ENCODE measurements at regions not wholly inside any gene's neighbourhood (a gene's known extent, or its start where the extent isn't known, plus 50 kb on each side); places are given as distances from the start of the nearest gene placed in this dataset.
"Not testable (repeated sequence)": the region's sequence is repeated elsewhere in the genome, so short reads cannot be mapped to it uniquely, and the experiment has no call there.

GRCh38 chr21:35178098-35178497 is 129.0 kb upstream of the RUNX1 start:
- no peak for DNase-seq (ENCODE audit: low read depth in 4 of 4, low spot score in 3 of 4)

GRCh38 chr21:35172231-35172630 is 123.1 kb upstream of the RUNX1 start:
- DNase-seq (ENCODE audit: low read depth in 4 of 4, low spot score in 3 of 4): no peak

- no peak for DNase-seq (ENCODE audit: low read depth in 4 of 4, low spot score in 3 of 4)
These were observed 122.3 kb upstream of the RUNX1 start for GRCh38 chr21:35171385-35171784.

GRCh38 chr21:35170818-35171217 is 121.7 kb upstream of the RUNX1 start:
- DNase-seq (ENCODE audit: low read depth in 4 of 4, low spot score in 3 of 4): no peak

- DNase-seq (ENCODE audit: low read depth in 4 of 4, low spot score in 3 of 4): no peak
These were observed 121.1 kb upstream of the RUNX1 start for GRCh38 chr21:35170244-35170643.

- no peak for DNase-seq (ENCODE audit: low read depth in 4 of 4, low spot score in 3 of 4)
These were observed 120.5 kb upstream of the RUNX1 start for GRCh38 chr21:35169574-35169973.

GRCh38 chr21:35168735-35169134 is 119.6 kb upstream of the RUNX1 start:
- DNase-seq (ENCODE audit: low read depth in 4 of 4, low spot score in 3 of 4): no peak

- DNase-seq (ENCODE audit: low read depth in 4 of 4, low spot score in 3 of 4): no peak
These were observed 115.9 kb upstream of the RUNX1 start for GRCh38 chr21:35164971-35165483.

GRCh38 chr21:35164380-35164779 is 115.3 kb upstream of the RUNX1 start:
- no peak for DNase-seq (ENCODE audit: low read depth in 4 of 4, low spot score in 3 of 4)

GRCh38 chr21:35163411-35163810 is 114.3 kb upstream of the RUNX1 start:
- DNase-seq (ENCODE audit: low read depth in 4 of 4, low spot score in 3 of 4): no peak

- no peak for DNase-seq (ENCODE audit: low read depth in 4 of 4, low spot score in 3 of 4)
These were observed 113.7 kb upstream of the RUNX1 start for GRCh38 chr21:35162831-35163230.

- DNase-seq (ENCODE audit: low read depth in 4 of 4, low spot score in 3 of 4): no peak
These were observed 110.8 kb upstream of the RUNX1 start for GRCh38 chr21:35159881-35160280.

- DNase-seq (ENCODE audit: low read depth in 4 of 4, low spot score in 3 of 4): not testable (repeated sequence)
These were observed 108.3 kb upstream of the RUNX1 start for GRCh38 chr21:35157374-35157773.

GRCh38 chr21:35156293-35157278 is 107.5 kb upstream of the RUNX1 start:
- no peak for DNase-seq (ENCODE audit: low read depth in 4 of 4, low spot score in 3 of 4)

GRCh38 chr21:35154788-35155187 is 105.7 kb upstream of the RUNX1 start:
- DNase-seq (ENCODE audit: low read depth in 4 of 4, low spot score in 3 of 4): no peak

- DNase-seq (ENCODE audit: low read depth in 4 of 4, low spot score in 3 of 4): no peak
These were observed 104.6 kb upstream of the RUNX1 start for GRCh38 chr21:35153671-35154070.

- no peak for DNase-seq (ENCODE audit: low read depth in 4 of 4, low spot score in 3 of 4)
These were observed 101.6 kb upstream of the RUNX1 start for GRCh38 chr21:35150562-35151226.

GRCh38 chr21:35149698-35150097 is 100.6 kb upstream of the RUNX1 start:
- no peak for DNase-seq (ENCODE audit: low read depth in 4 of 4, low spot score in 3 of 4)

- no peak for DNase-seq (ENCODE audit: low read depth in 4 of 4, low spot score in 3 of 4)
These were observed 98.3 kb upstream of the RUNX1 start for GRCh38 chr21:35147439-35147838.

GRCh38 chr21:35145626-35146233 is 96.6 kb upstream of the RUNX1 start:
- no peak for DNase-seq (ENCODE audit: low read depth in 4 of 4, low spot score in 3 of 4)

GRCh38 chr21:35144978-35145377 is 95.9 kb upstream of the RUNX1 start:
- no peak for DNase-seq (ENCODE audit: low read depth in 4 of 4, low spot score in 3 of 4)

Data from left renal pelvis (tissue), 4 donors.